Activated T-cell treated with anti-CD3 and anti-CD28 coated beads, Interleukin-2, amount 50 U/mL, for 72 hours (primary cell): ENCODE measurements at regions not wholly inside any gene's neighbourhood (a gene's known extent, or its start where the extent isn't known, plus 50 kb on each side); places are given as distances from the start of the nearest gene placed in this dataset.
"Not testable (repeated sequence)": the region's sequence is repeated elsewhere in the genome, so short reads cannot be mapped to it uniquely, and the experiment has no call there.

Source experiments
- ATAC-seq, 2 donors: fragments of 150-1000 bp; cut with Tn5 transposase; replicated peaks in 1 of 2; 2 replicates each; pipeline ENCODE4 v1.10.0; 2021; ENCODE audit warnings: moderate library complexity in 2 of 2, mild to moderate bottlenecking in 1 of 2
- DNase-seq, 2 donors: peaks; one replicate each; pipeline ENCODE4 v3.0.0; 2021 to 2022; ENCODE audit warnings: mixed read lengths in 1 of 2
- H3K27ac Mint-ChIP-seq: one replicate; pipeline ENCODE4 v1.8.0; 2022; ENCODE audit warnings: mild to moderate bottlenecking, moderate library complexity, mixed read lengths
- H3K27me3 Mint-ChIP-seq: one replicate; pipeline ENCODE4 v1.8.0; 2022; ENCODE audit warnings: low read depth, mixed read lengths
- H3K36me3 Mint-ChIP-seq, 2 donors: one replicate each; pipeline ENCODE4 v1.8.0; 2022; ENCODE audit warnings: mixed read lengths in 2 of 2, mild to moderate bottlenecking in 1 of 2; ENCODE audit not compliant: insufficient read depth in 2 of 2
- H3K4me1 Mint-ChIP-seq: one replicate; pipeline ENCODE4 v1.8.0; 2022; ENCODE audit warnings: low read depth, mixed read lengths
- H3K4me3 Mint-ChIP-seq, 2 donors: one replicate each; pipeline ENCODE4 v1.8.0; 2022; ENCODE audit warnings: mild to moderate bottlenecking in 2 of 2, mixed read lengths in 2 of 2, moderate library complexity in 2 of 2
- H3K9me3 Mint-ChIP-seq, 2 donors: one replicate each; pipeline ENCODE4 v1.8.0; 2022; ENCODE audit warnings: mixed read lengths in 2 of 2

GRCh38 chr10:130511766-130512165, 375.6 kb downstream of the GLRX3 start:
- DNase-seq (no peak), ATAC-seq (no peak)
- Mint-ChIP-seq H3K36me3 (no peaks in the 10 kb centered on the region), H3K27ac (no peak overlapping the region), H3K9me3 (no peaks in the 10 kb centered on the region), H3K4me1 (no peaks in the 10 kb centered on the region), H3K27me3 (peaks cover 6% of the 10 kb centered on the region), H3K4me3 (no peak overlapping the region)

DNA sequence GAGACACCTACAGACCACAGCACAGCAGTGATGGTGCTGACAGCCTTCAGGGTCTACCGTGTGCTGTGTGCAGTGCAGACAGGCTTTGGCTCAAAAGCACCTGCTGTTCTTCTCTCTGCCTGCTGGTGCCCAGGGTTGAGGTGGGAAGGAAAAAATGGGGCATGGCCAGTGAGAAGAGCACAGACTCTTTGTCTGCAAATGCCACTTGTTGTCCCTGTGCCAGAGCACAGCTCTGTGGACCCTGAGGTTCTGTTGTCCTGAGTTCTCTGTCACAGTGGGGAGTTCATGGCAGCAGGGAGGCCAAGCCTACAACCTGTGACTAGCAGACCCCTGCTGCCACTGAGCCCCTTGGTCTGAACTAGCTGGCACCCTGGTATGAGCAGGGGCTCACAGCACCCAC, 376.7 kb downstream of the GLRX3 start:
- no peaks in the 10 kb centered on the region for H3K9me3 Mint-ChIP-seq
- no peak overlapping the region for H3K27ac Mint-ChIP-seq
- no peak overlapping the region for H3K4me3 Mint-ChIP-seq
- H3K4me1 Mint-ChIP-seq: no peaks in the 10 kb centered on the region
- H3K36me3 Mint-ChIP-seq: no peaks in the 10 kb centered on the region
- H3K27me3 Mint-ChIP-seq: peaks cover 6% of the 10 kb centered on the region
- ATAC-seq (no peak), DNase-seq (no peak)

GRCh38 chr10:130513686-130514476, 377.7 kb downstream of the GLRX3 start:
- ATAC-seq (no peak), DNase-seq (no peak)
- Mint-ChIP-seq H3K27ac (no peak overlapping the region), H3K27me3 (peaks cover 6% of the 10 kb centered on the region), H3K4me1 (no peaks in the 10 kb centered on the region), H3K36me3 (no peaks in the 10 kb centered on the region), H3K9me3 (no peaks in the 10 kb centered on the region), H3K4me3 (no peak overlapping the region)

DNA sequence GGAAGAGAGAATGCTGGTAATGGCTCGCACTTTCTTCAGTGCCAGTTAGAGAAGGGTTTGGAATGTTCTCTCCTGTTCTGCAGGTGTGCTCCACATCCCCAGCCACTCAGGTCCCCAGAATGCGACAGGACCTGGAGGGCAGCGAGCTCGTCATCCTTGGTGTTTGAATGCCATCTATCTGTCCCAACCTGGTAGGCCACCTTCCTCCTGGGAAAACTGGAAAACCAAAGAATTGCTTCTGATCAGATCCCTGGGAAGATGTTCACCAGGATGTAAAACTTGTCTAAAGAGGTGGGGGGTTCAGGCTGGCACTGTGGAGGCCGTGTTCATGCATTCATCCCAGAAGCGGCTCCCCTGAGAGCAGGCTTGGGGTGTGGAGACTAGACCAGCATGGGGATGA, 379.5 kb downstream of the GLRX3 start:
- H3K4me3 Mint-ChIP-seq: no peak overlapping the region
- H3K27me3 Mint-ChIP-seq: no peaks in the 10 kb centered on the region
- DNase-seq: no peak
- H3K36me3 Mint-ChIP-seq: no peaks in the 10 kb centered on the region
- H3K4me1 Mint-ChIP-seq: no peaks in the 10 kb centered on the region
- no peak overlapping the region for H3K27ac Mint-ChIP-seq
- H3K9me3 Mint-ChIP-seq: peaks cover 2 to 4% of the 10 kb centered on the region in 2 donors
- ATAC-seq: no peak

GRCh38 chr10:130516141-130516735, 380.0 kb downstream of the GLRX3 start:
- no peak overlapping the region for H3K4me3 Mint-ChIP-seq
- ATAC-seq (no peak), DNase-seq (no peak)
- peaks cover 2 to 4% of the 10 kb centered on the region in 2 donors for H3K9me3 Mint-ChIP-seq
- no peaks in the 10 kb centered on the region for H3K4me1 Mint-ChIP-seq
- H3K27ac Mint-ChIP-seq: no peak overlapping the region
- no peaks in the 10 kb centered on the region for H3K27me3 Mint-ChIP-seq
- no peaks in the 10 kb centered on the region for H3K36me3 Mint-ChIP-seq

- not testable (repeated sequence) for H3K27me3 Mint-ChIP-seq
Measured at GRCh38 chr10:130518921-130519320, 382.7 kb downstream of the GLRX3 start.

DNA sequence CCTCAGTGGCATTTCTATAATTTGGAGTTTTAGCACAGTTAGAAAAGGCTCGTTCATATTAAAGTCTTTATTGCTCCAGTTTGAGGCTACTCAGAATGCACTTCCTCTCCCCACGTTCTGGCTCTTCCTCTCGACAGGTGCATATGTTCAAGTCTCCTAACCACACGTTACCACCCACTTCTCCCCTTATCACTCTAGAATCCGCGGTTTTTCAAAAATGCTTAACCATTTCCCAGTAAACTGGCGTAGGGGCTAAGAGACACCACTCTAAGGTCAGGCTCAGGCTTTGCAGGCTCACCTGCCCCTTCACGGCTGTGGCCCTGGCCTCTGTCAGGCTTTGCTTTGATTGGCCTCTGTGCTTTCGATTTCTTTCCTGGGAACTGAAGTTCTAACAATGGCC, 383.6 kb downstream of the GLRX3 start:
- Mint-ChIP-seq H3K4me3 (no peak overlapping the region), H3K36me3 (no peaks in the 10 kb centered on the region), H3K27me3 (no peaks in the 10 kb centered on the region), H3K9me3 (peaks cover 4% of the 10 kb centered on the region in 2 donors), H3K27ac (no peak overlapping the region), H3K4me1 (no peaks in the 10 kb centered on the region)
- DNase-seq (no peak), ATAC-seq (no peak)

More at GRCh38 chr10:130518921-130519320, 382.7 kb downstream of the GLRX3 start:
- not testable (repeated sequence) for ATAC-seq, H3K4me1 Mint-ChIP-seq, H3K36me3 Mint-ChIP-seq, H3K9me3 Mint-ChIP-seq, H3K4me3 Mint-ChIP-seq, DNase-seq, H3K27ac Mint-ChIP-seq

- no peak overlapping the region for H3K27ac Mint-ChIP-seq
- H3K4me1 Mint-ChIP-seq: no peaks in the 10 kb centered on the region
- H3K4me3 Mint-ChIP-seq: no peak overlapping the region
- no peak for DNase-seq
- peaks cover 0 to 5% of the 10 kb centered on the region in 2 donors for H3K9me3 Mint-ChIP-seq
- H3K36me3 Mint-ChIP-seq: no peaks in the 10 kb centered on the region
- no peak for ATAC-seq
- no peaks in the 10 kb centered on the region for H3K27me3 Mint-ChIP-seq
Measured at GRCh38 chr10:130531312-130531711, 395.1 kb downstream of the GLRX3 start.

DNA sequence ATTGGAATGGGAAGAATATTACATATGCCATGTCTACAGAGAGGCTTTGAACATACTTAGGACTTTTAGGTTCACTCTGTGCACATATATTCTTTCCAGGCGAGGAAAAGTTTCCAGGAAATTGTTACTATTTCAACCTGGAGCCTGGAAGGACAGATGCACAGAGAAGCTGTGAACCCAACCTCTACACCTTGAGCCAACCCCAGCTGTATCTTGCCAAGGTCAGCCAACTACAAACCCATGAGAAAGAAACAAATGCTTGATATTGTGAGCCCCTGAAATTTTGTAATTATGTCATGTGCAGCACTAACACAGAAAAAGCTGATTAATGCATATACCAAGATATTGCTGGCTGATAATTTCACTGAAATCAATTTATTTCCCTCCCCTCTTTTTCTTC, 404.9 kb downstream of the GLRX3 start:
- Mint-ChIP-seq H3K27ac (no peak overlapping the region), H3K4me1 (no peaks in the 10 kb centered on the region), H3K9me3 (peaks cover 3% of the 10 kb centered on the region in 2 donors), H3K27me3 (peaks cover 10% of the 10 kb centered on the region), H3K4me3 (no peak overlapping the region), H3K36me3 (no peaks in the 10 kb centered on the region)
- no peak for ATAC-seq
- DNase-seq: no peak

DNA sequence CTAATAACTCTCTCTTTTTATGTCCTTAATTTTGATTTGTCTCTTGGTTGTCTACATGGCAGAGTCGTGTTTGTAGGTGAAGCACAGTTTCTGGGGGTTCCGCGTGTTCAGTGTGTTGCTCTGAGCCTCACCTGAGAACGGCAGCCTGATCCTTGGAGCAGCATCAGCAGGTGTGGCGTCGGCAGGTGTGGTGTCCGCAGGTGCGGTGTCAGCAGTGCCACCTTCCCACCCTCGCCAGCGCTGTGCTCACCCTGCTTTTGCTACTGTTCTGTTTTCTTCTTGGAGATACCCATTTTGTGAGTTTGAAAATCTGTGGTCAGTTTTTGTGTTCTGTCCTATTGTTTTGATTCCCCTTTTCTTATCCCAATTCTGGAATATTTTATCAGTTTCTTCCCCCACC, 406.6 kb downstream of the GLRX3 start:
- H3K4me3 Mint-ChIP-seq: no peak overlapping the region

GRCh38 chr10:130543794-130544193, 407.6 kb downstream of the GLRX3 start:
- ATAC-seq: no peak
- DNase-seq: no peak
- H3K4me1 Mint-ChIP-seq: no peaks in the 10 kb centered on the region
- H3K36me3 Mint-ChIP-seq: no peaks in the 10 kb centered on the region
- no peak overlapping the region for H3K27ac Mint-ChIP-seq
- no peak overlapping the region for H3K4me3 Mint-ChIP-seq
- H3K9me3 Mint-ChIP-seq: peaks cover 0 to 1% of the 10 kb centered on the region in 2 donors
- H3K27me3 Mint-ChIP-seq: peaks cover 10% of the 10 kb centered on the region

More for the DNA sequence above, 406.6 kb downstream of the GLRX3 start:
- DNase-seq: no peak
- no peaks in the 10 kb centered on the region for H3K4me1 Mint-ChIP-seq
- peaks cover 10% of the 10 kb centered on the region for H3K27me3 Mint-ChIP-seq
- H3K36me3 Mint-ChIP-seq: no peaks in the 10 kb centered on the region
- H3K9me3 Mint-ChIP-seq: peaks cover 2 to 3% of the 10 kb centered on the region in 2 donors
- no peak overlapping the region for H3K27ac Mint-ChIP-seq
- no peak for ATAC-seq

DNA sequence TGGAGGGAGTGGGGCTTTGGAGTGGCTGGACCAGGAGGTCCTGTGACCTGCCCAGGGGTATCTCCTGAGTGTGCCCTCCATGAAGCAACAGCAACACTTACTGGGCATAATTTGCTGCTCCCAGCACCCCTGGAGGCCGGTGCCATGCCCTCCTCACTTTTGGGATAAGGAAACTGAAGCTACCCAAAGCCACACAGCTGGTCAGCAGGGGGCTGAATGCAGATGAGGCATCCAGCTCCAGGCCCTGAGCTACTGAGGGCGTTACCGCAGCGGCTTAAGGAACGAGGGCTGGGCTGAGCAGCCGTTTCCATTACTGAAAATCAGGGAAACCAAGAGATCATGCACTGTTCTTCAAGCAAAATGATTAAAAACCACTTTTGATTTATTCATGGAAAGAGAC, 408.9 kb downstream of the GLRX3 start:
- no peaks in the 10 kb centered on the region for H3K4me1 Mint-ChIP-seq
- H3K36me3 Mint-ChIP-seq: no peaks in the 10 kb centered on the region
- no peak for ATAC-seq
- H3K27ac Mint-ChIP-seq: no peak overlapping the region
- no peak for DNase-seq
- peaks cover 10% of the 10 kb centered on the region for H3K27me3 Mint-ChIP-seq
- H3K4me3 Mint-ChIP-seq: no peak overlapping the region
- H3K9me3 Mint-ChIP-seq: peaks cover 0 to 1% of the 10 kb centered on the region in 2 donors

DNA sequence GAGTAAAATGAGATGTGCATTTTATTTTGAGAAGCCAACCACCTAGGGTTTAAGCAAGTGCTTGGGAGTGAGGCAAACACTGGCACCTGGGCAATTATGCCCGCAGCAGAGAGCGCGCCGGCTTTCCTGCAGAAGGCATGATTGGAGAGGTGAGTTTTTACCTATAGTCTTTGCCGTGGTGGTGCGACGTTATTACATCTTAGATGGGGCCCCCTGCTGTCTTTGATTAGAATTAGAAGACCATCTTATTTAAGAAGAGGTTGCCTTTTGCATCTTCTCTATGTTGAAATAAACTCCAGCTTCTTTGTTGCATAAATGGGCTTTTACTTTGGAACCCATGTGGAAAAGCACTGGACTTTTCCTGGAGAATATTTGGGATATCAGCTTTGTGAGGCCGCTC, 409.5 kb downstream of the GLRX3 start:
- Mint-ChIP-seq H3K4me3 (no peak overlapping the region), H3K9me3 (peaks cover 0 to 1% of the 10 kb centered on the region in 2 donors), H3K27me3 (peaks cover 10% of the 10 kb centered on the region), H3K36me3 (no peaks in the 10 kb centered on the region), H3K4me1 (no peaks in the 10 kb centered on the region), H3K27ac (no peak overlapping the region)
- ATAC-seq (no peak), DNase-seq (no peak)

- Mint-ChIP-seq H3K27me3 (peaks cover 10% of the 10 kb centered on the region), H3K36me3 (no peaks in the 10 kb centered on the region), H3K9me3 (no peaks in the 10 kb centered on the region), H3K27ac (no peak overlapping the region), H3K4me1 (no peaks in the 10 kb centered on the region), H3K4me3 (no peak overlapping the region)
- no peak for ATAC-seq
- DNase-seq: no peak
Measured at GRCh38 chr10:130546841-130547240, 410.6 kb downstream of the GLRX3 start.
